SK-N-SH treated with all-trans-retinoic acid at 6 μM for 48 hours (cell line): ENCODE measurements at regions not wholly inside any gene's neighbourhood (a gene's known extent, or its start where the extent isn't known, plus 50 kb on each side); places are given as distances from the start of the nearest gene placed in this dataset.
"Not testable (repeated sequence)": the region's sequence is repeated elsewhere in the genome, so short reads cannot be mapped to it uniquely, and the experiment has no call there.

Experiments
- ATAC-seq: fragments of 200-7000 bp; cut with Tn5 transposase; 3 replicates; pipeline ENCODE4 v1.9.1; 2020; ENCODE audit warnings: mild to moderate bottlenecking, moderate library complexity
- ARNTL ChIP-seq: fragments of 450-650 bp; formaldehyde crosslinking; IDR thresholded peaks from 2 replicates; pipeline ENCODE4 v1.5.0; 2020; ENCODE audit warnings: low read depth, mild to moderate bottlenecking, moderate library complexity, borderline replicate concordance
- BACH2 ChIP-seq: fragments of 250-450 bp; sonication (Bioruptor Pico); IDR thresholded peaks from 2 replicates; pipeline ENCODE4 v1.9.0; 2021; ENCODE audit warnings: mild to moderate bottlenecking, borderline replicate concordance
- CSDC2 ChIP-seq: fragments of 250-450 bp; sonication (Bioruptor Pico); IDR thresholded peaks from 2 replicates; pipeline ENCODE4 v1.5.0; 2020; ENCODE audit warnings: mild to moderate bottlenecking, moderate library complexity
- ESRRG ChIP-seq: fragments of 250-450 bp; sonication (Bioruptor Pico); IDR thresholded peaks from 2 replicates; pipeline ENCODE4 v1.6.1; 2021; ENCODE audit warnings: mild to moderate bottlenecking
- GLIS3 ChIP-seq: fragments of 250-450 bp; sonication (Bioruptor Pico); IDR thresholded peaks from 2 replicates; pipeline ENCODE4 v1.5.0; 2020; ENCODE audit warnings: mild to moderate bottlenecking, moderate library complexity
- ISL1 ChIP-seq: fragments of 250-450 bp; sonication (Bioruptor Pico); IDR thresholded peaks from 2 replicates; pipeline ENCODE4 v2.1.2; 2022; ENCODE audit warnings: mild to moderate bottlenecking, moderate library complexity
- OSR1 ChIP-seq: fragments of 250-450 bp; sonication (Bioruptor Pico); IDR thresholded peaks from 2 replicates; pipeline ENCODE4 v1.8.0; 2022; ENCODE audit warnings: moderate library complexity, mild to moderate bottlenecking, inconsistent platforms
- PPARA ChIP-seq: fragments of 250-450 bp; sonication (Bioruptor Pico); IDR thresholded peaks from 2 replicates; pipeline ENCODE4 v1.5.0; 2020; ENCODE audit warnings: mild to moderate bottlenecking, borderline replicate concordance
- RARB ChIP-seq: fragments of 250-450 bp; sonication (Bioruptor Pico); IDR thresholded peaks from 2 replicates; pipeline ENCODE4 v1.8.0; 2021; ENCODE audit warnings: mild to moderate bottlenecking, moderate library complexity
- SNAI2 ChIP-seq: fragments of 250-450 bp; sonication (Bioruptor Pico); IDR thresholded peaks from 2 replicates; pipeline ENCODE4 v1.5.0; 2020; ENCODE audit warnings: mild to moderate bottlenecking, moderate library complexity
- TCF4 ChIP-seq: fragments of 250-450 bp; sonication (Bioruptor Pico); IDR thresholded peaks from 2 replicates; pipeline ENCODE4 v1.8.0; 2021; ENCODE audit warnings: mild to moderate bottlenecking, moderate library complexity, borderline replicate concordance
- TOX ChIP-seq: fragments of 250-450 bp; sonication (Bioruptor Pico); IDR thresholded peaks from 2 replicates; pipeline ENCODE4 v1.8.0; 2021; ENCODE audit warnings: mild to moderate bottlenecking, moderate library complexity, borderline replicate concordance
- ZC3H10 ChIP-seq: fragments of 250-450 bp; sonication (Bioruptor Pico); IDR thresholded peaks from 2 replicates; pipeline ENCODE4 v1.5.1; 2021; ENCODE audit warnings: mild to moderate bottlenecking, moderate library complexity
- ZFP3 ChIP-seq: fragments of 250-450 bp; sonication (Bioruptor Pico); IDR thresholded peaks from 2 replicates; pipeline ENCODE4 v1.5.0; 2020; ENCODE audit warnings: mild to moderate bottlenecking, moderate library complexity
- ZFP30 ChIP-seq: fragments of 450-650 bp; formaldehyde crosslinking; IDR thresholded peaks from 2 replicates; pipeline ENCODE4 v1.5.0; 2022; ENCODE audit warnings: mild to moderate bottlenecking, moderate library complexity
- ZNF565 ChIP-seq: fragments of 450-650 bp; formaldehyde crosslinking; conservative IDR thresholded peaks from 2 replicates; pipeline ENCODE4 v1.5.0; 2020; ENCODE audit warnings: low read depth, mild to moderate bottlenecking, moderate library complexity
- ZNF70 ChIP-seq: fragments of 450-650 bp; formaldehyde crosslinking; IDR thresholded peaks from 2 replicates; pipeline ENCODE4 v1.5.0; 2020; ENCODE audit warnings: mild to moderate bottlenecking, moderate library complexity
- ZNF8 ChIP-seq: fragments of 450-650 bp; formaldehyde crosslinking; IDR thresholded peaks from 2 replicates; pipeline ENCODE4 v1.5.0; 2020; ENCODE audit warnings: mild to moderate bottlenecking, moderate library complexity
- TF ChIP-seq, protein P1 (sequence below): fragments of 250-450 bp; sonication (Bioruptor Pico); IDR thresholded peaks from 2 replicates; pipeline ENCODE4 v1.5.0; 2020; ENCODE audit warnings: mild to moderate bottlenecking, moderate library complexity
- TF ChIP-seq, protein P2 (sequence below): fragments of 250-450 bp; sonication (Bioruptor Pico); IDR thresholded peaks from 2 replicates; pipeline ENCODE4 v1.8.0; 2020; ENCODE audit warnings: mild to moderate bottlenecking, moderate library complexity, borderline replicate concordance
- TF ChIP-seq, protein P3 (sequence below): fragments of 250-450 bp; sonication (Bioruptor Pico); IDR thresholded peaks from 2 replicates; pipeline ENCODE4 v1.8.0; 2021; ENCODE audit warnings: low read depth, mild to moderate bottlenecking, moderate library complexity, borderline replicate concordance
- TF ChIP-seq, protein P4 (sequence below): fragments of 250-450 bp; sonication (Bioruptor Pico); IDR thresholded peaks from 2 replicates; pipeline ENCODE4 v1.5.1; 2020; ENCODE audit warnings: low read depth, mild to moderate bottlenecking, moderate library complexity

DNA sequence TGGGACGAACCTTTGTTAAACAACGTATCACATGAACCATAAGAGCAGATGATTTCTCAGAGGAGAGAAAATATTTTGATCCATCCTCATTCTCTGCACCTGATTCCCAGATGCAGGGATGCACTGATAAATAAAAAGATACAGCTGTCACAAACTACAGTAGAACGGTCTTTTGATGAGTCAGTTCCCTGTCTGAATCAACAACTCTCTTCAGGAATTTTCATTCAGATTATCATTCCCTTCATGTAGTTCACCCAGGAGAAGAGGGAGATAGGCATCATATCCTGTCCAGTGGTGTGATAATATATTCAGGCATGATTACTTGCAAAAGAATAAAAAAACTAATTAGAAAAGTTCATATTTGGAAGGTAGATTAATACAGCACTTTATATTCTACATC, 521.5 kb downstream of the PYDC2 start (continued):
- TF ChIP-seq, protein P1, sequence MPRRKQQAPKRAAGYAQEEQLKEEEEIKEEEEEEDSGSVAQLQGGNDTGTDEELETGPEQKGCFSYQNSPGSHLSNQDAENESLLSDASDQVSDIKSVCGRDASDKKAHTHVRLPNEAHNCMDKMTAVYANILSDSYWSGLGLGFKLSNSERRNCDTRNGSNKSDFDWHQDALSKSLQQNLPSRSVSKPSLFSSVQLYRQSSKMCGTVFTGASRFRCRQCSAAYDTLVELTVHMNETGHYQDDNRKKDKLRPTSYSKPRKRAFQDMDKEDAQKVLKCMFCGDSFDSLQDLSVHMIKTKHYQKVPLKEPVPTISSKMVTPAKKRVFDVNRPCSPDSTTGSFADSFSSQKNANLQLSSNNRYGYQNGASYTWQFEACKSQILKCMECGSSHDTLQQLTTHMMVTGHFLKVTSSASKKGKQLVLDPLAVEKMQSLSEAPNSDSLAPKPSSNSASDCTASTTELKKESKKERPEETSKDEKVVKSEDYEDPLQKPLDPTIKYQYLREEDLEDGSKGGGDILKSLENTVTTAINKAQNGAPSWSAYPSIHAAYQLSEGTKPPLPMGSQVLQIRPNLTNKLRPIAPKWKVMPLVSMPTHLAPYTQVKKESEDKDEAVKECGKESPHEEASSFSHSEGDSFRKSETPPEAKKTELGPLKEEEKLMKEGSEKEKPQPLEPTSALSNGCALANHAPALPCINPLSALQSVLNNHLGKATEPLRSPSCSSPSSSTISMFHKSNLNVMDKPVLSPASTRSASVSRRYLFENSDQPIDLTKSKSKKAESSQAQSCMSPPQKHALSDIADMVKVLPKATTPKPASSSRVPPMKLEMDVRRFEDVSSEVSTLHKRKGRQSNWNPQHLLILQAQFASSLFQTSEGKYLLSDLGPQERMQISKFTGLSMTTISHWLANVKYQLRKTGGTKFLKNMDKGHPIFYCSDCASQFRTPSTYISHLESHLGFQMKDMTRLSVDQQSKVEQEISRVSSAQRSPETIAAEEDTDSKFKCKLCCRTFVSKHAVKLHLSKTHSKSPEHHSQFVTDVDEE (CRISPR knock-in tag): no peak
- TF ChIP-seq ISL1 (CRISPR knock-in tag) (no peak), GLIS3 (CRISPR knock-in tag) (no peak), ZNF8 (CRISPR knock-in tag) (no peak), PPARA (CRISPR knock-in tag) (no peak)

DNA sequence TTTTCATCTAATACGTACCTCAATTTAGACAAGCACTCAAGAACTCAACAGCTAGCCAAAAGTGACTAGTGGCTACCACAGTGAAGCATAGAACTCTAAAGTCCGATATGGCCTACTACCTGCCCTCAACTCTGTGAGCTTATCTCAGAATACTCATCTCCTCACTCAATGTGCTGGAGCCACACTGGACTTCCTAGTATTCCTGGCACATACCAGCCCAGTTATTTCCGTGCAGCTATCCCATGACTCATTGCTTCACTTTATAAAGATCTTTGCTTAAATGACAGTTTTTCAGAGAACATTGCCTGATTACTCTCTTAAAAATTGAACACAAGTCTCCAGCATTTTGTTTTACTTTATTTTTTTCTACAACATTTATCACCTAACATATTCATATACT, 524.7 kb downstream of the PYDC2 start:
- TF ChIP-seq SNAI2 (CRISPR knock-in tag) (no peak), OSR1 (no peak), ZNF565 (CRISPR knock-in tag) (no peak), BACH2 (CRISPR knock-in tag) (no peak), ZFP3 (CRISPR knock-in tag) (no peak), ZNF8 (CRISPR knock-in tag) (no peak), ZC3H10 (no peak), TCF4 (CRISPR knock-in tag) (no peak), ARNTL (CRISPR knock-in tag) (no peak), PPARA (CRISPR knock-in tag) (no peak), GLIS3 (CRISPR knock-in tag) (no peak), ESRRG (no peak), ZNF70 (CRISPR knock-in tag) (no peak), ZFP30 (CRISPR knock-in tag) (no peak), TOX (no peak)
- TF ChIP-seq, protein P2, sequence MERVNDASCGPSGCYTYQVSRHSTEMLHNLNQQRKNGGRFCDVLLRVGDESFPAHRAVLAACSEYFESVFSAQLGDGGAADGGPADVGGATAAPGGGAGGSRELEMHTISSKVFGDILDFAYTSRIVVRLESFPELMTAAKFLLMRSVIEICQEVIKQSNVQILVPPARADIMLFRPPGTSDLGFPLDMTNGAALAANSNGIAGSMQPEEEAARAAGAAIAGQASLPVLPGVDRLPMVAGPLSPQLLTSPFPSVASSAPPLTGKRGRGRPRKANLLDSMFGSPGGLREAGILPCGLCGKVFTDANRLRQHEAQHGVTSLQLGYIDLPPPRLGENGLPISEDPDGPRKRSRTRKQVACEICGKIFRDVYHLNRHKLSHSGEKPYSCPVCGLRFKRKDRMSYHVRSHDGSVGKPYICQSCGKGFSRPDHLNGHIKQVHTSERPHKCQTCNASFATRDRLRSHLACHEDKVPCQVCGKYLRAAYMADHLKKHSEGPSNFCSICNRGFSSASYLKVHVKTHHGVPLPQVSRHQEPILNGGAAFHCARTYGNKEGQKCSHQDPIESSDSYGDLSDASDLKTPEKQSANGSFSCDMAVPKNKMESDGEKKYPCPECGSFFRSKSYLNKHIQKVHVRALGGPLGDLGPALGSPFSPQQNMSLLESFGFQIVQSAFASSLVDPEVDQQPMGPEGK (CRISPR knock-in tag): no peak
- TF ChIP-seq, protein P3, sequence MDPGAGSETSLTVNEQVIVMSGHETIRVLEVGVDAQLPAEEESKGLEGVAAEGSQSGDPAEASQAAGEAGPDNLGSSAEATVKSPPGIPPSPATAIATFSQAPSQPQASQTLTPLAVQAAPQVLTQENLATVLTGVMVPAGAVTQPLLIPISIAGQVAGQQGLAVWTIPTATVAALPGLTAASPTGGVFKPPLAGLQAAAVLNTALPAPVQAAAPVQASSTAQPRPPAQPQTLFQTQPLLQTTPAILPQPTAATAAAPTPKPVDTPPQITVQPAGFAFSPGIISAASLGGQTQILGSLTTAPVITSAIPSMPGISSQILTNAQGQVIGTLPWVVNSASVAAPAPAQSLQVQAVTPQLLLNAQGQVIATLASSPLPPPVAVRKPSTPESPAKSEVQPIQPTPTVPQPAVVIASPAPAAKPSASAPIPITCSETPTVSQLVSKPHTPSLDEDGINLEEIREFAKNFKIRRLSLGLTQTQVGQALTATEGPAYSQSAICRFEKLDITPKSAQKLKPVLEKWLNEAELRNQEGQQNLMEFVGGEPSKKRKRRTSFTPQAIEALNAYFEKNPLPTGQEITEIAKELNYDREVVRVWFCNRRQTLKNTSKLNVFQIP (CRISPR knock-in tag): no peak
- TF ChIP-seq, protein P4, sequence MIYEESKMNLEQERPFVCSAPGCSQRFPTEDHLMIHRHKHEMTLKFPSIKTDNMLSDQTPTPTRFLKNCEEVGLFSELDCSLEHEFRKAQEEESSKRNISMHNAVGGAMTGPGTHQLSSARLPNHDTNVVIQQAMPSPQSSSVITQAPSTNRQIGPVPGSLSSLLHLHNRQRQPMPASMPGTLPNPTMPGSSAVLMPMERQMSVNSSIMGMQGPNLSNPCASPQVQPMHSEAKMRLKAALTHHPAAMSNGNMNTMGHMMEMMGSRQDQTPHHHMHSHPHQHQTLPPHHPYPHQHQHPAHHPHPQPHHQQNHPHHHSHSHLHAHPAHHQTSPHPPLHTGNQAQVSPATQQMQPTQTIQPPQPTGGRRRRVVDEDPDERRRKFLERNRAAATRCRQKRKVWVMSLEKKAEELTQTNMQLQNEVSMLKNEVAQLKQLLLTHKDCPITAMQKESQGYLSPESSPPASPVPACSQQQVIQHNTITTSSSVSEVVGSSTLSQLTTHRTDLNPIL: no peak
- TF ChIP-seq, protein P1 (CRISPR knock-in tag): no peak
- TF ChIP-seq, all 23 proteins: peak for 0
- no peak for ATAC-seq

DNA sequence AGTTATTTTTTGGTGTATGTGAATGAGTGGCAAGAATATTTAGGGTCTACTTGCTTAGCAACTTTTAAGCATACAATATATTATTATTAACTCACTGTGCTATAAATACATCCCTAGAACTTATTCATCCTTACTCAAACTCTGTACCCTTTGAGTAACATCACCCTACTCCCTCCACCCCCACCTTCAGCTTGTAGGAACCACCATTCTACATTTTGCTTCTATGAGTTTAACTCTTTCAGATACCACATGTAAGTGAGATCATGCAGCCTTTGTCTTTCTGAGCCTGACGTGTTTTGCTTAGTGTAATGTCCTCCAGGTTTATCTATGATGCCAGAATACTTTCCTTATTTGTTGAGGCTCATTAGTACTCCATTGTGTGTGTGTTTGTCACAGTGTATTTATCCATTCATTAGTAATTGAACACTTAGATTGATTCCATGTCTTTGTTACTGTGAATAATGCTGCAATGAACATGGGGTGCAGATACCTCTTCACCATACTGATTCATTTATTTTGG, 526.9 kb downstream of the PYDC2 start:
- no peak for ATAC-seq
- no peak for TF ChIP-seq RARB
- TF ChIP-seq PPARA (CRISPR knock-in tag): no peak
- TF ChIP-seq CSDC2 (CRISPR knock-in tag): no peak
- no peak for TF ChIP-seq OSR1
- no peak for TF ChIP-seq ARNTL (CRISPR knock-in tag)
- TF ChIP-seq TOX: no peak

DNA sequence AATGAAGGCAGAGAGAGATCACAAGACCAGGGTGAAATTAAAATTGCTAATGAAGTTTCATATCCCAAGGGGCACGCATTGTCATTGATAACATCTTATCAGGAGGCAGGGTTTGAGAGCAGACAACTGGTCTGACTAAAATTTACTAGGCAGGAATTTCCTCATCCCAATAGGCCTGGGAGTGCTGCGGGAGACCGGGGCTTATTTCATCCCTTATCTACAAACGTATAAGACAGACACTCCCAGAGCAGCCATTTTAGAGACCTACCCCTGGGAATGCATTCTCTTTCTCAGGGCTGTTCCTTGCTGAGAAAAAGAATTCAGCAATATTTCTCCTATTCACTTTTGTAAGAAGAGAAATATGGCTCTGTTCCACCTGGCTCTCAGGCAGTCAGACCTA, 533.0 kb downstream of the PYDC2 start:
- ATAC-seq: not testable (repeated sequence)
